Upper lobe of left lung (tissue), 6 donors: ENCODE measurements at regions not wholly inside any gene's neighbourhood (a gene's known extent, or its start where the extent isn't known, plus 50 kb on each side); places are given as distances from the start of the nearest gene placed in this dataset.

Experiments
- ATAC-seq, 2 donors: fragments of 200-7000 bp; cut with Tn5 transposase; one replicate each; pipeline ENCODE4 v1.9.1; 2022; ENCODE audit warnings: mild to moderate bottlenecking in 2 of 2, moderate library complexity in 2 of 2; ENCODE audit not compliant: low FRiP score in 2 of 2
- DNase-seq, 2 donors: peaks; one replicate each; pipeline ENCODE4 v3.0.0-alpha.2; 2019 to 2020
- H3K27ac ChIP-seq, 4 donors: fragments of 200-600 bp; sonication (generic); one replicate each; pipeline ENCODE4 v1.5.1; 2016 to 2019
- H3K27me3 ChIP-seq, 4 donors: fragments of 200-600 bp; sonication (generic); one replicate each; pipeline ENCODE4 v1.5.1; 2017 to 2019
- H3K36me3 ChIP-seq, 4 donors: fragments of 200-600 bp; sonication (generic); one replicate each; pipeline ENCODE4 v1.5.1; 2016 to 2019
- H3K4me1 ChIP-seq, 4 donors: fragments of 200-600 bp; sonication (generic); one replicate each; pipeline ENCODE4 v1.5.1; 2018 to 2019
- H3K4me3 ChIP-seq, 4 donors: fragments of 200-600 bp; sonication (generic); one replicate each; pipeline ENCODE4 v1.5.1; 2017 to 2019; ENCODE audit warnings: mild to moderate bottlenecking in 2 of 4, moderate library complexity in 1 of 4
- H3K9me3 ChIP-seq, 4 donors: fragments of 200-600 bp; sonication (generic); one replicate each; pipeline ENCODE4 v1.5.1; 2018 to 2019
- CTCF ChIP-seq, 6 experiments: fragments of 450-650 bp in 4 of 6; fragments of 200-600 bp in 2 of 6; sonication (generic) in 2 of 6; IDR thresholded peaks; one replicate each; pipeline ENCODE4 v1.5.1; 2016 to 2019; ENCODE audit warnings: antibody characterized with exemption in 6 of 6
- EP300 ChIP-seq, 4 donors: sonication (generic); formaldehyde crosslinking; IDR thresholded peaks; one replicate each; pipeline ENCODE4 v1.5.1; 2017; ENCODE audit warnings: antibody characterized with exemption in 4 of 4, control low read depth in 2 of 4
- POLR2A ChIP-seq, 4 donors: fragments of 450-650 bp; IDR thresholded peaks; one replicate each; pipeline ENCODE4 v1.5.1; 2016 to 2017; ENCODE audit warnings: antibody characterized with exemption in 4 of 4, mild to moderate bottlenecking in 2 of 4
- POLR2AphosphoS5 ChIP-seq, 2 donors: sonication (generic); formaldehyde crosslinking; IDR thresholded peaks; one replicate each; pipeline ENCODE4 v1.5.1; 2017; ENCODE audit warnings: antibody characterized with exemption in 2 of 2
- WGBS, 2 donors: methylation state at CpG; one replicate each; pipeline ENCODE4 v1.1.5; 2017 to 2018; 5-methylcytosine and 5-hydroxymethylcytosine counted together
- donor health status: DM: no; HTN: no; CAD: no; lungs with moderate emphysema.
- donor health status: DM: no; HTN: yes; CAD: no; lungs with severe emphysema.

- H3K4me1 ChIP-seq = no peaks in the 10 kb centered on the region
- peak in 1 of 2 donors; percentile 39 for ATAC-seq
- peaks cover 0 to 11% (median 10%) of the 10 kb centered on the region in 4 donors for H3K9me3 ChIP-seq
- no peak for TF ChIP-seq POLR2A (IDR thresholded peaks at IDR 0.05)
- no peak for TF ChIP-seq CTCF (IDR thresholded peaks at IDR 0.05)
- DNase-seq = no peak
- H3K36me3 ChIP-seq = no peaks in the 10 kb centered on the region
- H3K27ac ChIP-seq = peak overlapping the region in 2 of 4 donors; percentile 20 to 69
- peak overlapping the region in 2 of 4 donors; percentile 7 to 25 for H3K4me3 ChIP-seq
- H3K27me3 ChIP-seq = no peaks in the 10 kb centered on the region
- 29 to 49% methylated on average over 1 of the region's 1 CpG for WGBS, 2 donors
Measured at GRCh38 chr13:97077341-97077740, 83.1 kb upstream of the OXGR1 start.

GRCh38 chr13:97079726-97080125, 85.5 kb upstream of the OXGR1 start:
- H3K9me3 ChIP-seq = peaks cover 0 to 9% (median 6%) of the 10 kb centered on the region in 4 donors
- no peaks in the 10 kb centered on the region for H3K36me3 ChIP-seq
- no peak overlapping the region for H3K4me3 ChIP-seq
- no peak for TF ChIP-seq POLR2AphosphoS5 (IDR thresholded peaks at IDR 0.05)
- TF ChIP-seq CTCF (IDR thresholded peaks at IDR 0.05) = no peak
- no peak for TF ChIP-seq POLR2A (IDR thresholded peaks at IDR 0.05)
- no peak for TF ChIP-seq EP300 (IDR thresholded peaks at IDR 0.05)
- ATAC-seq = no peak
- no peaks in the 10 kb centered on the region for H3K4me1 ChIP-seq
- no peak for DNase-seq
- no peak overlapping the region for H3K27ac ChIP-seq
- WGBS, 2 donors = 88 to 91% methylated on average over 1 of the region's 1 CpG
- H3K27me3 ChIP-seq = no peaks in the 10 kb centered on the region

- TF ChIP-seq POLR2A (IDR thresholded peaks at IDR 0.05) = no peak
- no peak for TF ChIP-seq POLR2AphosphoS5 (IDR thresholded peaks at IDR 0.05)
- no peak for TF ChIP-seq EP300 (IDR thresholded peaks at IDR 0.05)
- peaks cover 0 to 7% (median 0%) of the 10 kb centered on the region in 4 donors for H3K9me3 ChIP-seq
- H3K4me3 ChIP-seq = peak overlapping the region in 1 of 4 donors; percentile 9
- ATAC-seq = no peak
- H3K27ac ChIP-seq = no peak overlapping the region
- no peak for DNase-seq
- no peaks in the 10 kb centered on the region for H3K4me1 ChIP-seq
- no peaks in the 10 kb centered on the region for H3K27me3 ChIP-seq
- WGBS, 2 donors = 82 to 83% methylated on average over 6 of the region's 6 CpGs
- no peaks in the 10 kb centered on the region for H3K36me3 ChIP-seq
Measured at GRCh38 chr13:97082461-97083207, 88.4 kb upstream of the OXGR1 start.

- 43 to 59% methylated on average over 1 of the region's 1 CpG for WGBS, 2 donors
- no peak for ATAC-seq
- Histone ChIP-seq H3K27me3 (no peaks in the 10 kb centered on the region), H3K4me1 (no peaks in the 10 kb centered on the region), H3K9me3 (peaks cover 0 to 10% (median 0%) of the 10 kb centered on the region in 4 donors), H3K27ac (no peak overlapping the region), H3K36me3 (no peaks in the 10 kb centered on the region), H3K4me3 (no peak overlapping the region)
- no peak for DNase-seq
- no peak for TF ChIP-seq POLR2A (IDR thresholded peaks at IDR 0.05)
- TF ChIP-seq POLR2AphosphoS5 (IDR thresholded peaks at IDR 0.05) = no peak
- TF ChIP-seq EP300 (IDR thresholded peaks at IDR 0.05) = no peak
- TF ChIP-seq CTCF (IDR thresholded peaks at IDR 0.05) = no peak
Measured at GRCh38 chr13:97091196-97091595, 96.9 kb upstream of the OXGR1 start.

- Histone ChIP-seq H3K27ac (no peak overlapping the region), H3K36me3 (no peaks in the 10 kb centered on the region), H3K4me3 (no peak overlapping the region), H3K4me1 (no peaks in the 10 kb centered on the region), H3K9me3 (no peaks in the 10 kb centered on the region), H3K27me3 (no peaks in the 10 kb centered on the region)
- TF ChIP-seq EP300 (IDR thresholded peaks at IDR 0.05) (no peak), POLR2A (IDR thresholded peaks at IDR 0.05) (no peak), POLR2AphosphoS5 (IDR thresholded peaks at IDR 0.05) (no peak), CTCF (IDR thresholded peaks at IDR 0.05) (no peak)
- DNase-seq (no peak), ATAC-seq (no peak)
Measured at GRCh38 chr13:97100821-97101220, 106.5 kb upstream of the OXGR1 start.
